ENCODE measurements at regions not wholly inside any gene's neighbourhood (a gene's known extent, or its start where the extent isn't known, plus 50 kb on each side); places are given as distances from the start of the nearest gene placed in this dataset.

- no peaks in the 10 kb centered on the region for H3K9me3 ChIP-seq (ENCODE audit: low read depth, low read length)
- no peak for TF ChIP-seq EZH2 (IDR thresholded peaks at IDR 0.05)
- TF ChIP-seq POLR2AphosphoS5 (IDR thresholded peaks at IDR 0.05; ENCODE audit: borderline replicate concordance, low read depth, low read length): no peak
- no peak for TF ChIP-seq FOXP2 (optimal IDR thresholded peaks at IDR 0.05; ENCODE audit: control extremely low read depth, extremely low read length, insufficient read depth)
Observed at GRCh38 chr5:133847301-133847700, 121.1 kb downstream of the C5orf15 start.

DNA sequence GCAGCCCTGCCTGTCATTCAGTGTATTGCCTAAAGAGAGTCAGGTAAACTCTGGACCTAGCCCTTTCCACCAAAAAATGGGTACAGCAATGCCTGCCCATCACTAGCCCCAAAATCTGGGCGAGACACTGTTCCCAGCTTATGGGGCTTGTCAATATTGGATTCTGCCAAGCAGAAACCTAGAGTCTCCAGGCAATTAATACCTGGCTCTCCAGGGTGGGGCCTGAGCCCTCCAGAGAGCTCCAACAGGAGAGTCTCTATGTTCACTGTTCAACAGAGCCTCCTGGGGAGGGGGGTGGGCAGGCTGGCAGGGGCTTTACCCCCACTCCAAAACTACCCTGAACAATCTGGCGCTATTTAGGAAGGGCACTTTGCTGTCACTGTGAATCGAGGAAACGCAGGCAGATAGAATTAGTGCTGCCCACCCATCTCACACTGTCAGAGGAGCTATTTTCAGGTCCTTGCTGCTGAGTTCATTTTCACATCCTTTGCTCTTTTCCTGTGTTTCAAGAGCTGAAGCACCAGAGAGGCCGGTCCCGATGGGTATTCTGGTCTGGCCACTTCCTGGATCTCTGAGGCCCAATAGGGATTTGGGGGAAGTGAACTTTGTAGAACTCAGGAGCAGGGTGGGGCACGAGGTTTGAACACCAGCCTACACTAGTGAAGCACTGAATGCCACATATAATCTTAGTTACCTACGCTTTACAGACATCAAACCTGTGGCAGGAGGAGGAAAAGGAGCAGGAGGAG lies 121.8 kb downstream of the C5orf15 start:
- Histone ChIP-seq H3K9ac (ENCODE audit: insufficient read length) (no peak overlapping the region), H3K36me3 (ENCODE audit: insufficient read depth, low read length) (no peaks in the 10 kb centered on the region), H3K9me3 (ENCODE audit: low read depth, low read length) (no peaks in the 10 kb centered on the region), H3K4me3 (no peak overlapping the region), H3K27ac (no peak overlapping the region)
- TF ChIP-seq FOXP2 (optimal IDR thresholded peaks at IDR 0.05; ENCODE audit: control extremely low read depth, extremely low read length, insufficient read depth) (no peak), EZH2 (IDR thresholded peaks at IDR 0.05) (no peak), POLR2AphosphoS5 (IDR thresholded peaks at IDR 0.05; ENCODE audit: borderline replicate concordance, low read depth, low read length) (no peak)
- no peak for DNase-seq (ENCODE audit: low read depth, low spot score)

More at GRCh38 chr5:133847301-133847700, 121.1 kb downstream of the C5orf15 start:
- H3K9ac ChIP-seq (ENCODE audit: insufficient read length): no peak overlapping the region
- H3K4me3 ChIP-seq: no peak overlapping the region
- no peak overlapping the region for H3K27ac ChIP-seq
- H3K36me3 ChIP-seq (ENCODE audit: insufficient read depth, low read length): no peaks in the 10 kb centered on the region
- DNase-seq (ENCODE audit: low read depth, low spot score): no peak

GRCh38 chr5:133845271-133845670 lies 123.2 kb downstream of the C5orf15 start:
- no peak overlapping the region for H3K9ac ChIP-seq (ENCODE audit: insufficient read length)
- H3K4me3 ChIP-seq: no peak overlapping the region
- no peaks in the 10 kb centered on the region for H3K36me3 ChIP-seq (ENCODE audit: insufficient read depth, low read length)
- no peak for DNase-seq (ENCODE audit: low read depth, low spot score)
- no peak for TF ChIP-seq POLR2AphosphoS5 (IDR thresholded peaks at IDR 0.05; ENCODE audit: borderline replicate concordance, low read depth, low read length)
- TF ChIP-seq FOXP2 (optimal IDR thresholded peaks at IDR 0.05; ENCODE audit: control extremely low read depth, extremely low read length, insufficient read depth): no peak
- no peak for TF ChIP-seq EZH2 (IDR thresholded peaks at IDR 0.05)
- no peak overlapping the region for H3K27ac ChIP-seq
- H3K9me3 ChIP-seq (ENCODE audit: low read depth, low read length): no peaks in the 10 kb centered on the region

GRCh38 chr5:133844836-133845235 lies 123.6 kb downstream of the C5orf15 start:
- H3K36me3 ChIP-seq (ENCODE audit: insufficient read depth, low read length): no peaks in the 10 kb centered on the region
- H3K9ac ChIP-seq (ENCODE audit: insufficient read length): no peak overlapping the region
- no peak for TF ChIP-seq EZH2 (IDR thresholded peaks at IDR 0.05)
- no peak for TF ChIP-seq FOXP2 (optimal IDR thresholded peaks at IDR 0.05; ENCODE audit: control extremely low read depth, extremely low read length, insufficient read depth)
- TF ChIP-seq POLR2AphosphoS5 (IDR thresholded peaks at IDR 0.05; ENCODE audit: borderline replicate concordance, low read depth, low read length): no peak
- H3K4me3 ChIP-seq: no peak overlapping the region
- H3K9me3 ChIP-seq (ENCODE audit: low read depth, low read length): no peaks in the 10 kb centered on the region
- no peak for DNase-seq (ENCODE audit: low read depth, low spot score)
- no peak overlapping the region for H3K27ac ChIP-seq

GRCh38 chr5:133843911-133844310 lies 124.5 kb downstream of the C5orf15 start:
- Histone ChIP-seq H3K27ac (no peak overlapping the region), H3K4me3 (no peak overlapping the region), H3K9ac (ENCODE audit: insufficient read length) (no peak overlapping the region), H3K36me3 (ENCODE audit: insufficient read depth, low read length) (no peaks in the 10 kb centered on the region), H3K9me3 (ENCODE audit: low read depth, low read length) (no peaks in the 10 kb centered on the region)
- TF ChIP-seq FOXP2 (optimal IDR thresholded peaks at IDR 0.05; ENCODE audit: control extremely low read depth, extremely low read length, insufficient read depth): no peak
- no peak for TF ChIP-seq POLR2AphosphoS5 (IDR thresholded peaks at IDR 0.05; ENCODE audit: borderline replicate concordance, low read depth, low read length)
- no peak for TF ChIP-seq EZH2 (IDR thresholded peaks at IDR 0.05)
- DNase-seq (ENCODE audit: low read depth, low spot score): no peak

DNA sequence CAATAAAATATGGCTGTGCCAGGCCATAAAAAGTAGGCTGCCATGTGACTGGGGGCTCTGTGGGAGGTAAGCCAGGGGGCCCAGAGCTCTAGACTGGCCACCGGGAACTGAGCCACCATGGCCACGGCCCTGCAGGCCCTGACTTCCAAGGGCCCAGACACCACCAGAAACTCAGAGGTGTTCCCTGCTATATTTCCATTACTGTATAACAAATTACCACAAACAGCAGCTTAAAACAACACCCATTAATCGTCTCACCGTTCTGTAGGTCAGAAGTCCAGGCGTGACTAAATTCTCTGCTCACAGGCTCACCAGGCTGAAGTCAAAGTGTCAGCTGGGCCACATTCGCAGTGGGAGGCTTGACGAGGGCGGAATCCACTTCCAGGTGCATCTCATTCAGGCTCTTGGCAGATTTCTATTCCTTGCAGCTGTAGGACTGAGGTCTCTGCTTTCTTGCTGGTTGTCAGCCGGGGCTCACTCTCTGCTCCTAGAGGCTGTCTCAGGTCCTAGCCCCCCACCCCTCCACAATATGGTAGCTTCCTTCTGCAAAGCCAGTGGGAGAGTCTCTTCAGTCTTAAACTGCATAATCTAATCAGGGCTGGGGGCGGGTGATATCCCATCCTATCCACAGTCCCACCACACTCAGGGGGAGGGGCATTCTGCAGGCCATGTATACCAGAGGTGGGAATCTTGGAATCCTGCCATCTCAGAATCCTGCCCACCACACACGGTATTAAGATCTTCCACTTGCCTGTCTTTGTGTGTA lies 125.4 kb downstream of the C5orf15 start:
- no peak overlapping the region for H3K9ac ChIP-seq (ENCODE audit: insufficient read length)
- H3K9me3 ChIP-seq (ENCODE audit: low read depth, low read length): no peaks in the 10 kb centered on the region
- no peak overlapping the region for H3K4me3 ChIP-seq
- no peaks in the 10 kb centered on the region for H3K36me3 ChIP-seq (ENCODE audit: insufficient read depth, low read length)
- TF ChIP-seq FOXP2 (optimal IDR thresholded peaks at IDR 0.05; ENCODE audit: control extremely low read depth, extremely low read length, insufficient read depth): no peak
- TF ChIP-seq EZH2 (IDR thresholded peaks at IDR 0.05): no peak
- TF ChIP-seq POLR2AphosphoS5 (IDR thresholded peaks at IDR 0.05; ENCODE audit: borderline replicate concordance, low read depth, low read length): no peak
- H3K27ac ChIP-seq: no peak overlapping the region
- no peak for DNase-seq (ENCODE audit: low read depth, low spot score)

DNA sequence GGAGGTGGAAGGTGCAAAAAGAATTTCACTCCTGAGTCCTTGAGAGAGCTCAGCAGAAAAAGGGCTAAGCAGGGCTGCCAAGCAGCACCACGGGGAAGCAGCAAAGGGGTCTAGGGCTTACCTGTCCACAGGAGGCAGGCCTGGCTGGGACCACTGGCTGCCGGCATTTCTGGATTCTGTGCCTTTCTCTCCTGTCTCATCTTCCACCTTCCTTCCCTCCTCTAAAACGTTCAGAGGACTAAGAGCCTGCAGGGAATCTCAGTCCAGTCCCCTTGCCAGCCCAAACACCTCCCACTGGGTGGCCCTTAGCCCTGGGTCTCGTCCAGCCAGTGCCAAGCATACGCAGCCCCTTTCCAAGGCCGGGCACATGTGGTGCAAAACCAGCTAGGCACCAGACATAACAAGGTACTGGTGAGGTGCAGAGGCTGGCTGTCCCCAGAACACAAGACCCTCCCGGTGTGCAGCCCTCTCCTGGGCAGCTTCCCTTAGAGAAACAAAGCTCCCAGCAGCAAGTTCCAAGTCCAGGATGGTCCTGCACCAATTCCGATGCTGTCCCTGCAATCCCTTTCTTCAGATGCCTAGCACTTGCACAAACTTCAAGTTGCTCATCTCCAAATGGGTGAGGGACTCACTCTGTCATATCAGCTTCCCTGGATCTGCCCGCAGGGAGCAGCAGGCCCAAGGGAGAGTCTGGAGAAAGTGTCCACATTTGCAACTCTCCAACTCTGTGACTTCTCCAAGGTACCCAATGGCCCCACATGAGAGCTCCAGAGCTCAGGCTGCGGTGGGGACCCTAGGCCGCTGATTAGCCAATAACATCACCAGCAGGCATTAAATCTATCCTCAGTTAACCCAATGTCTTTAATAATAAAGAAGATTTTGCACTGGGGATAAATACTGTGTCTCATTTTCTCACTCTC lies 126.3 kb downstream of the C5orf15 start:
- Histone ChIP-seq H3K4me3 (no peak overlapping the region), H3K9ac (ENCODE audit: insufficient read length) (no peak overlapping the region), H3K27ac (no peak overlapping the region), H3K36me3 (ENCODE audit: insufficient read depth, low read length) (no peaks in the 10 kb centered on the region), H3K9me3 (ENCODE audit: low read depth, low read length) (no peaks in the 10 kb centered on the region)
- TF ChIP-seq FOXP2 (optimal IDR thresholded peaks at IDR 0.05; ENCODE audit: control extremely low read depth, extremely low read length, insufficient read depth): no peak
- no peak for TF ChIP-seq EZH2 (IDR thresholded peaks at IDR 0.05)
- TF ChIP-seq POLR2AphosphoS5 (IDR thresholded peaks at IDR 0.05; ENCODE audit: borderline replicate concordance, low read depth, low read length): no peak
- no peak for DNase-seq (ENCODE audit: low read depth, low spot score)

DNA sequence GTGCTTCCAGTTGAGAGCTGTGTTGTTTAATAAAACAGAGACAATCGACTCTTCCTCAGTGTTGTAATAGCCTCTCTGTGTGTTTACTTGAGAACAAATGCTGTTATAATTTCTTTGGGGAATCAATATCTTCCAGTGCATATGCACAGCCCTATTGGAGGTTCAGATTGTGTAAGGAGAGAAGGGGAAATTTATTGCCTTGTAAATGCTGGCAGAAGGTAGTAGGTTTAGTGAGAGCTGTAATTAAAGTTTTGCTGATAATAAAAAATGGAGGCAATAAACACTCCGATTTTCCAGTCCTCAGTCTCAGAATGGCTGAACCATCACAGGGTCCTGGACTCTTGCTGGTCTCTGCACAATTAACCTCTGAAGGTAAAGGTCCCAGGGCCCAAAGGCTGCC lies 128.3 kb downstream of the C5orf15 start:
- DNase-seq (ENCODE audit: low read depth, low spot score): no peak
- H3K4me3 ChIP-seq: no peak overlapping the region
- no peak overlapping the region for H3K27ac ChIP-seq
- H3K9ac ChIP-seq (ENCODE audit: insufficient read length): no peak overlapping the region
- no peak for TF ChIP-seq EZH2 (IDR thresholded peaks at IDR 0.05)
- TF ChIP-seq FOXP2 (optimal IDR thresholded peaks at IDR 0.05; ENCODE audit: control extremely low read depth, extremely low read length, insufficient read depth): no peak
- TF ChIP-seq POLR2AphosphoS5 (IDR thresholded peaks at IDR 0.05; ENCODE audit: borderline replicate concordance, low read depth, low read length): no peak
- H3K36me3 ChIP-seq (ENCODE audit: insufficient read depth, low read length): no peaks in the 10 kb centered on the region
- no peaks in the 10 kb centered on the region for H3K9me3 ChIP-seq (ENCODE audit: low read depth, low read length)
